HepG2 (cell line): ENCODE measurements at regions not wholly inside any gene's neighbourhood (a gene's known extent, or its start where the extent isn't known, plus 50 kb on each side); places are given as distances from the start of the nearest gene placed in this dataset.

Experiments
- ATAC-seq: fragments of 200-7000 bp; cut with Tn5 transposase; 3 replicates; pipeline ENCODE4 v1.9.1; 2020; ENCODE audit warnings: mild to moderate bottlenecking, moderate library complexity
- BruUV-seq: library from RNA; stranded (reverse); fragments of 400-500 nt; replicated peaks from 2 replicates; lab custom pipeline; 2021; lab: Mats Ljungman, UMichigan
- CTCF ChIA-PET: fragments of 300-600 bp; formaldehyde crosslinking; extraction: SDS; loops from one replicate; lab custom pipeline; 2021; ENCODE audit warnings: low total read pairs, inconsistent platforms, low intra/inter-chr PET ratio; lab: Yijun Ruan, JAX
- POLR2A ChIA-PET: fragments of 350-600 bp; sonication (Branson Sonifier 250); formaldehyde crosslinking; loops from one replicate; lab custom pipeline; 2020; ENCODE audit warnings: antibody characterized with exemption, inconsistent platforms; lab: Yijun Ruan, JAX
- DNase-seq: peaks from one replicate; pipeline ENCODE4 v3.0.0-alpha.2; 2015; ENCODE audit warnings: low spot score
- FAIRE-seq: peaks from 3 replicates; lab custom pipeline; 2011; peaks lifted over from hg19 to GRCh38; lab: Jason Lieb, UNC
- H2AFZ ChIP-seq: one replicate; pipeline ENCODE4 v1.6.1; 2011; ENCODE audit warnings: low read length, inconsistent platforms
- H3K27ac ChIP-seq: fragments of 300-600 bp; 3 replicates; pipeline ENCODE4 v1.8.0; 2011; ENCODE audit warnings: mixed run types, mild to moderate bottlenecking, mixed read lengths, low read length, inconsistent platforms; ENCODE audit not compliant: insufficient read depth; ENCODE audit errors: extremely low read length
- H3K27me3 ChIP-seq, 2 experiments: fragments of 200-600 bp in 1 of 2; 2 replicates in 1 of 2; 3 replicates in 1 of 2; pipeline versions ENCODE4 v1.6.0 to v1.8.0; 2011; ENCODE audit warnings: low read length in 2 of 2, mild to moderate bottlenecking in 2 of 2, moderate library complexity in 2 of 2, inconsistent platforms in 1 of 2; ENCODE audit not compliant: insufficient read depth in 2 of 2, control insufficient read depth in 1 of 2
- H3K36me3 ChIP-seq, 2 experiments: fragments of 200-600 bp in 1 of 2; replicated peaks in 1 of 2; 2 replicates in 1 of 2; 3 replicates in 1 of 2; pipeline versions ENCODE4 v1.5.1 to v1.8.0; 2011; ENCODE audit warnings: low read length in 2 of 2, inconsistent platforms in 1 of 2; ENCODE audit not compliant: insufficient read depth in 2 of 2, control insufficient read depth in 1 of 2
- H3K4me1 ChIP-seq: 2 replicates; pipeline ENCODE4 v1.5.1; 2012; ENCODE audit warnings: low read length, inconsistent platforms; ENCODE audit not compliant: insufficient read depth
- H3K4me2 ChIP-seq: 2 replicates; pipeline ENCODE4 v1.6.0; 2011; ENCODE audit warnings: low read depth, low read length, inconsistent platforms
- H3K4me3 ChIP-seq, 3 experiments: fragments of 200-600 bp in 1 of 3; sonication (generic), shearing (Covaris generic) in 1 of 3; replicated peaks in 1 of 3; 2 replicates each; pipeline ENCODE4 v1.5.1; 2011 to 2016; ENCODE audit warnings: low read length in 3 of 3, inconsistent platforms in 2 of 3, low read depth in 2 of 3, mild to moderate bottlenecking in 2 of 3, control low read depth in 1 of 3, mixed read lengths in 1 of 3; ENCODE audit not compliant: insufficient read depth in 1 of 3
- H3K79me2 ChIP-seq: one replicate; pipeline ENCODE4 v1.6.1; 2011; ENCODE audit warnings: low read length, inconsistent platforms; ENCODE audit not compliant: insufficient read depth
- H3K9ac ChIP-seq: 2 replicates; pipeline ENCODE4 v1.6.0; 2011; ENCODE audit warnings: mild to moderate bottlenecking, low read depth, low read length, inconsistent platforms; ENCODE audit not compliant: insufficient read depth
- H3K9me3 ChIP-seq: 2 replicates; pipeline ENCODE4 v1.5.1; 2012; ENCODE audit warnings: mild to moderate bottlenecking, low read length
- H4K20me1 ChIP-seq: 2 replicates; pipeline ENCODE4 v1.6.0; 2011; ENCODE audit warnings: inconsistent platforms, mild to moderate bottlenecking, low read length, moderate library complexity; ENCODE audit not compliant: insufficient read depth
- GMEB2 ChIP-seq: IDR thresholded peaks from 2 replicates; pipeline ENCODE4 v1.6.1; 2016; ENCODE audit warnings: missing biosample characterization, missing genetic modification reagents, low read depth
- IRF1 ChIP-seq: sonication (generic); formaldehyde crosslinking; IDR thresholded peaks from 2 replicates; pipeline ENCODE4 v1.4.0; 2020; ENCODE audit warnings: low read depth, mild to moderate bottlenecking, missing genetic modification reagents
- JARID2 ChIP-seq: sonication (generic); formaldehyde crosslinking; IDR thresholded peaks from 2 replicates; pipeline ENCODE4 v1.8.1; 2023; ENCODE audit warnings: missing genetic modification reagents, inconsistent platforms; ENCODE audit not compliant: insufficient replicate concordance
- NFAT5 ChIP-seq: sonication (generic); formaldehyde crosslinking; IDR thresholded peaks from 2 replicates; pipeline ENCODE4 v1.4.0; 2020; ENCODE audit warnings: missing genetic modification reagents
- NFIB ChIP-seq: sonication (generic); formaldehyde crosslinking; IDR thresholded peaks from 2 replicates; pipeline ENCODE4 v1.9.0; 2021; ENCODE audit warnings: missing genetic modification reagents, mild to moderate bottlenecking, borderline replicate concordance
- TCF12 ChIP-seq, 2 experiments: fragments of 450-650 bp in 1 of 2; sonication (generic) in 1 of 2; formaldehyde crosslinking in 1 of 2; IDR thresholded peaks; 2 replicates each; pipeline versions ENCODE4 v1.6.1 to v1.8.0; 2017 to 2022; ENCODE audit warnings: antibody characterized with exemption in 1 of 2, mild to moderate bottlenecking in 1 of 2, missing genetic modification reagents in 1 of 2, moderate library complexity in 1 of 2
- ZNF510 ChIP-seq: sonication (generic); formaldehyde crosslinking; IDR thresholded peaks from 2 replicates; pipeline ENCODE4 v1.4.0; 2020; ENCODE audit warnings: low read depth, mild to moderate bottlenecking, missing genetic modification reagents
- ZNF557 ChIP-seq: sonication (generic); formaldehyde crosslinking; IDR thresholded peaks from 2 replicates; pipeline ENCODE4 v1.4.0; 2020; ENCODE audit warnings: missing genetic modification reagents
- ZNF569 ChIP-seq: sonication (generic); formaldehyde crosslinking; IDR thresholded peaks from 2 replicates; pipeline ENCODE4 v1.5.0; 2020; ENCODE audit warnings: mild to moderate bottlenecking, missing genetic modification reagents, moderate library complexity, borderline replicate concordance
- ZNF776 ChIP-seq: sonication (generic); formaldehyde crosslinking; IDR thresholded peaks from 2 replicates; pipeline ENCODE4 v1.4.0; 2020; ENCODE audit warnings: mild to moderate bottlenecking, missing genetic modification reagents
- ZNF850 ChIP-seq: sonication (generic); formaldehyde crosslinking; conservative IDR thresholded peaks from 2 replicates; pipeline ENCODE4 v1.9.0; 2021; ENCODE audit warnings: mild to moderate bottlenecking, missing genetic modification reagents
- WGBS: methylation state at CpG from one replicate; pipeline ENCODE4 v1.1.6; 2017; ENCODE audit warnings: low lambda C conversion rate; 5-methylcytosine and 5-hydroxymethylcytosine counted together
- in situ Hi-C: cut with HindIII; loops from 2 replicates; pipeline ENCODE4 v1.10.0; 2017; ENCODE audit warnings: low pct_unique_long_range_greater_than_20kb; ENCODE audit not compliant: extremely low pct_ligation_motif_present
- intact Hi-C: fragments of 100-400 bp; cut with micrococcal nuclease; formaldehyde crosslinking; loops from one replicate; pipeline ENCODE4 v1.10.0; 2022; ENCODE audit not compliant: unreplicated experiment

- ATAC-seq (no peak), DNase-seq (no peak)
- TF ChIP-seq ZNF510 (CRISPR knock-in tag) (no peak), ZNF776 (CRISPR knock-in tag) (no peak)
- TF ChIP-seq, all 625 proteins: peak for 0
- H3K4me1 ChIP-seq = no peaks in the 10 kb centered on the region
- H4K20me1 ChIP-seq = no peaks in the 10 kb centered on the region
- no peak overlapping the region for H3K4me3 ChIP-seq
- H2AFZ ChIP-seq = no peak overlapping the region
- intact Hi-C loops = no loop called here
- POLR2A ChIA-PET = no interaction called here
- H3K36me3 ChIP-seq = no peaks in the 10 kb centered on the region
- CTCF ChIA-PET = no interaction called here
- H3K27ac ChIP-seq = no peak overlapping the region
- H3K4me2 ChIP-seq = no peak overlapping the region
- H3K9me3 ChIP-seq = peaks cover 49% of the 10 kb centered on the region
- H3K27me3 ChIP-seq = no peaks in the 10 kb centered on the region
- H3K9ac ChIP-seq = no peak overlapping the region
- no TSS peak for BruUV-seq
- 0% methylated on average over 2 of the region's 2 CpGs for WGBS
- no peaks in the 10 kb centered on the region for H3K79me2 ChIP-seq
- in situ Hi-C loops = no loop called here
- FAIRE-seq = no peak
These were observed 928.9 kb upstream of the CDH10 start for GRCh38 chr5:25573691-25574090.

- no peaks in the 10 kb centered on the region for H4K20me1 ChIP-seq
- CTCF ChIA-PET = no interaction called here
- in situ Hi-C loops = no loop called here
- intact Hi-C loops = no loop called here
- no peaks in the 10 kb centered on the region for H3K79me2 ChIP-seq
- POLR2A ChIA-PET = no interaction called here
- FAIRE-seq (no peak), DNase-seq (no peak), ATAC-seq (no peak)
- H3K27ac ChIP-seq = no peak overlapping the region
- H3K4me2 ChIP-seq = no peak overlapping the region
- no peak overlapping the region for H3K9ac ChIP-seq
- H3K4me1 ChIP-seq = no peaks in the 10 kb centered on the region
- no peak overlapping the region for H3K4me3 ChIP-seq
- no peak overlapping the region for H2AFZ ChIP-seq
- 4% methylated on average over 5 of the region's 5 CpGs for WGBS
- no peaks in the 10 kb centered on the region for H3K36me3 ChIP-seq
- peaks cover 51% of the 10 kb centered on the region for H3K9me3 ChIP-seq
- no TSS peak for BruUV-seq
- no peaks in the 10 kb centered on the region for H3K27me3 ChIP-seq
- no peak for TF ChIP-seq NFAT5 (CRISPR knock-in tag)
- TF ChIP-seq ZNF557 (CRISPR knock-in tag) = no peak
- TF ChIP-seq ZNF850 = no peak
- no peak for TF ChIP-seq IRF1
- no peak for TF ChIP-seq TCF12 (IDR thresholded peaks at IDR 0.05)
- TF ChIP-seq TCF12 (CRISPR knock-in tag; IDR thresholded peaks at IDR 0.05) = no peak
- no peak for TF ChIP-seq GMEB2 (CRISPR knock-in tag)
- TF ChIP-seq JARID2 (CRISPR knock-in tag) = no peak
- no peak for TF ChIP-seq ZNF569 (CRISPR knock-in tag)
- TF ChIP-seq NFIB (CRISPR knock-in tag) = no peak
These were observed 925.3 kb upstream of the CDH10 start for GRCh38 chr5:25570067-25570583.
